WERI-Rb-1 (cell line): ENCODE measurements at regions not wholly inside any gene's neighbourhood (a gene's known extent, or its start where the extent isn't known, plus 50 kb on each side); places are given as distances from the start of the nearest gene placed in this dataset.
A peak's percentile ranks its signal among the peaks of the same experiment; 100 is the strongest.

Experiments
- DNase-seq: peaks from one replicate; pipeline ENCODE4 v3.0.0-alpha.2; 2020
- H3K27ac ChIP-seq: fragments of 250-450 bp; sonication (Bioruptor Pico); 2 replicates; pipeline ENCODE4 v1.5.1; 2020; ENCODE audit warnings: mild to moderate bottlenecking, moderate library complexity
- H3K27me3 ChIP-seq: fragments of 250-450 bp; sonication (Bioruptor Pico); 2 replicates; pipeline ENCODE4 v1.5.1; 2021; ENCODE audit warnings: mild to moderate bottlenecking, low read depth, moderate library complexity; ENCODE audit not compliant: insufficient read depth, severe bottlenecking
- H3K36me3 ChIP-seq: fragments of 250-450 bp; sonication (Bioruptor Pico); 2 replicates; pipeline ENCODE4 v1.5.1; 2020; ENCODE audit warnings: mild to moderate bottlenecking, moderate library complexity
- H3K4me3 ChIP-seq: 2 replicates; pipeline ENCODE4 v1.5.1; 2011; ENCODE audit warnings: low read depth, mild to moderate bottlenecking, control low read depth, low read length
- H3K9me3 ChIP-seq: fragments of 250-450 bp; sonication (Bioruptor Pico); 2 replicates; pipeline ENCODE4 v1.5.1; 2021; ENCODE audit warnings: mild to moderate bottlenecking, moderate library complexity; ENCODE audit not compliant: severe bottlenecking
- CTCF ChIP-seq: IDR thresholded peaks from 2 replicates; pipeline ENCODE4 v1.5.1; 2011; ENCODE audit warnings: low read depth, mild to moderate bottlenecking, control low read depth, inconsistent platforms, low read length

- H3K9me3 ChIP-seq: no peaks in the 10 kb centered on the region
- TF ChIP-seq CTCF: no peak
- no peak overlapping the region for H3K27ac ChIP-seq
- H3K4me3 ChIP-seq: no peak overlapping the region
- no peak for DNase-seq
- H3K27me3 ChIP-seq: no peaks in the 10 kb centered on the region
- H3K36me3 ChIP-seq: no peaks in the 10 kb centered on the region
These were observed 54.1 kb upstream of the PEG3 start for GRCh38 chr19:56894626-56895025.

- TF ChIP-seq CTCF: no peak
- Histone ChIP-seq H3K4me3 (no peak overlapping the region), H3K27me3 (no peaks in the 10 kb centered on the region), H3K36me3 (no peaks in the 10 kb centered on the region), H3K27ac (no peak overlapping the region), H3K9me3 (no peaks in the 10 kb centered on the region)
- DNase-seq: no peak
These were observed 55.6 kb upstream of the PEG3 start for GRCh38 chr19:56896095-56896494.

GRCh38 chr19:56899943-56900342, 59.4 kb upstream of the PEG3 start:
- no peaks in the 10 kb centered on the region for H3K27me3 ChIP-seq
- no peak for DNase-seq
- TF ChIP-seq CTCF: no peak
- no peak overlapping the region for H3K27ac ChIP-seq
- H3K9me3 ChIP-seq: no peaks in the 10 kb centered on the region
- H3K4me3 ChIP-seq: no peak overlapping the region
- H3K36me3 ChIP-seq: no peaks in the 10 kb centered on the region

- Histone ChIP-seq H3K36me3 (no peaks in the 10 kb centered on the region), H3K27me3 (no peaks in the 10 kb centered on the region), H3K9me3 (no peaks in the 10 kb centered on the region), H3K27ac (no peak overlapping the region), H3K4me3 (no peak overlapping the region)
- no peak for TF ChIP-seq CTCF
- peak; percentile 14 for DNase-seq
These were observed 60.1 kb upstream of the PEG3 start for GRCh38 chr19:56900573-56901097.

- no peak for TF ChIP-seq CTCF
- H3K9me3 ChIP-seq: no peaks in the 10 kb centered on the region
- DNase-seq: peak; percentile 66
- no peak overlapping the region for H3K4me3 ChIP-seq
- no peaks in the 10 kb centered on the region for H3K27me3 ChIP-seq
- no peak overlapping the region for H3K27ac ChIP-seq
- no peaks in the 10 kb centered on the region for H3K36me3 ChIP-seq
These were observed 65.2 kb upstream of the PEG3 start for GRCh38 chr19:56905631-56906150.
